ENCODE measurements at regions not wholly inside any gene's neighbourhood (a gene's known extent, or its start where the extent isn't known, plus 50 kb on each side); places are given as distances from the start of the nearest gene placed in this dataset.

GRCh38 chr1:116313776-116314175 is 59.3 kb upstream of the ATP1A1 start (continued):
- TF ChIP-seq CTCF (IDR thresholded peaks at IDR 0.05), result no peak
- TF ChIP-seq EZH2phosphoT487 (IDR thresholded peaks at IDR 0.05; ENCODE audit: borderline replicate concordance, low read depth), result no peak

GRCh38 chr1:116314305-116314919 is 58.6 kb upstream of the ATP1A1 start:
- no peak for TF ChIP-seq USF1 (IDR thresholded peaks at IDR 0.05; ENCODE audit: borderline replicate concordance, low read depth)
- TF ChIP-seq TEAD4 (IDR thresholded peaks at IDR 0.05; ENCODE audit: borderline replicate concordance, insufficient read depth), result no peak
- no peak for TF ChIP-seq NRF1 (IDR thresholded peaks at IDR 0.05; ENCODE audit: low read depth, low read length)
- TF ChIP-seq RFX5 (IDR thresholded peaks at IDR 0.05; ENCODE audit: low read length), result no peak
- 83% methylated on average over 5 of the region's 5 CpGs for WGBS (ENCODE audit: low lambda C conversion rate)
- Histone ChIP-seq H3K4me3 (ENCODE audit: low read depth in 2 of 2, low read length in 1 of 2) (no peak overlapping the region), H3K4me1 (ENCODE audit: control insufficient read depth in 1 of 2, insufficient read depth in 2 of 2, low read depth in 1 of 2, low read length in 1 of 2) (peaks cover 0 to 5% of the 10 kb centered on the region in 2 experiments; a peak in 1 of 4 replicates), H3K9me2 (no peaks in the 10 kb centered on the region), H4K20me1 (ENCODE audit: insufficient read depth) (no peaks in the 10 kb centered on the region), H2AFZ (ENCODE audit: low read depth) (no peak overlapping the region), H3K79me2 (ENCODE audit: insufficient read depth) (no peaks in the 10 kb centered on the region), H3K36me3 (replicated peaks in 1 of 2; ENCODE audit: control insufficient read depth in 1 of 2, insufficient read depth in 2 of 2, low read length in 1 of 2) (no peaks in the 10 kb centered on the region), H3K9me3 (no peaks in the 10 kb centered on the region), H3F3A (replicated peaks; ENCODE audit: insufficient read depth) (no peaks in the 10 kb centered on the region), H3K4me2 (no peak overlapping the region), H3K9ac (no peak overlapping the region), H3K27me3 (ENCODE audit: insufficient read depth) (no peaks in the 10 kb centered on the region), H3K27ac (ENCODE audit: low read depth in 2 of 2, low read length in 1 of 2) (no peak overlapping the region)
- ChIA-PET CTCF (no interaction called here), POLR2A (no interaction called here)
- DNase-seq, result no peak

GRCh38 chr1:116316373-116316772 is 56.7 kb upstream of the ATP1A1 start:
- Histone ChIP-seq H3F3A (replicated peaks; ENCODE audit: insufficient read depth) (no peaks in the 10 kb centered on the region), H3K4me1 (ENCODE audit: control insufficient read depth in 1 of 2, insufficient read depth in 2 of 2, low read depth in 1 of 2, low read length in 1 of 2) (no peaks in the 10 kb centered on the region; a peak in 2 of 4 replicates), H3K27ac (ENCODE audit: low read depth in 2 of 2, low read length in 1 of 2) (no peak overlapping the region), H3K4me2 (no peak overlapping the region), H3K9ac (no peak overlapping the region), H3K36me3 (replicated peaks in 1 of 2; ENCODE audit: control insufficient read depth in 1 of 2, insufficient read depth in 2 of 2, low read length in 1 of 2) (no peaks in the 10 kb centered on the region), H3K79me2 (ENCODE audit: insufficient read depth) (no peaks in the 10 kb centered on the region), H3K9me3 (no peaks in the 10 kb centered on the region), H4K20me1 (ENCODE audit: insufficient read depth) (no peaks in the 10 kb centered on the region), H2AFZ (ENCODE audit: low read depth) (no peak overlapping the region), H3K27me3 (ENCODE audit: insufficient read depth) (no peaks in the 10 kb centered on the region), H3K9me2 (no peaks in the 10 kb centered on the region), H3K4me3 (ENCODE audit: low read depth in 2 of 2, low read length in 1 of 2) (no peak overlapping the region)
- CTCF ChIA-PET, result interaction anchor here (1.4 kb wide), 1 partner anchor 169 kb away, joined by 3 read pairs; no protein-coding TSS in a partner anchor
- WGBS (ENCODE audit: low lambda C conversion rate), result 48% methylated on average over 2 of the region's 2 CpGs
- DNase-seq, result no peak
- POLR2A ChIA-PET, result no interaction called here
- TF ChIP-seq MXI1 (IDR thresholded peaks at IDR 0.05; ENCODE audit: low read depth, low read length) (no peak), TAF1 (IDR thresholded peaks at IDR 0.05; ENCODE audit: borderline replicate concordance, low read depth, low read length) (no peak), NFIC (IDR thresholded peaks at IDR 0.05; ENCODE audit: borderline replicate concordance) (no peak), EZH2phosphoT487 (IDR thresholded peaks at IDR 0.05; ENCODE audit: borderline replicate concordance, low read depth) (no peak), SMC3 (IDR thresholded peaks at IDR 0.05; ENCODE audit: low read depth, low read length) (no peak), GABPA (IDR thresholded peaks at IDR 0.05; ENCODE audit: low read depth) (no peak), YY1 (IDR thresholded peaks at IDR 0.05; ENCODE audit: low read depth) (no peak), FOSL2 (IDR thresholded peaks at IDR 0.05; ENCODE audit: borderline replicate concordance, low read depth) (no peak), CTCF (IDR thresholded peaks at IDR 0.05) (no peak), ZBTB33 (IDR thresholded peaks at IDR 0.05; ENCODE audit: borderline replicate concordance, low read depth) (no peak), TCF12 (IDR thresholded peaks at IDR 0.05) (no peak), USF1 (IDR thresholded peaks at IDR 0.05; ENCODE audit: borderline replicate concordance, low read depth) (no peak), RXRA (IDR thresholded peaks at IDR 0.05; ENCODE audit: borderline replicate concordance, low read depth) (no peak), MEF2A (IDR thresholded peaks at IDR 0.05; ENCODE audit: borderline replicate concordance, low read depth) (no peak), EP300 (IDR thresholded peaks at IDR 0.05; ENCODE audit: borderline replicate concordance in 1 of 2, low read depth in 1 of 2, low read length in 1 of 2) (no peak)

Measured in SK-N-SH (cell line).